ENCODE measurements at regions not wholly inside any gene's neighbourhood (a gene's known extent, or its start where the extent isn't known, plus 50 kb on each side); places are given as distances from the start of the nearest gene placed in this dataset.
"Not testable (repeated sequence)": the region's sequence is repeated elsewhere in the genome, so short reads cannot be mapped to it uniquely, and the experiment has no call there.

DNA sequence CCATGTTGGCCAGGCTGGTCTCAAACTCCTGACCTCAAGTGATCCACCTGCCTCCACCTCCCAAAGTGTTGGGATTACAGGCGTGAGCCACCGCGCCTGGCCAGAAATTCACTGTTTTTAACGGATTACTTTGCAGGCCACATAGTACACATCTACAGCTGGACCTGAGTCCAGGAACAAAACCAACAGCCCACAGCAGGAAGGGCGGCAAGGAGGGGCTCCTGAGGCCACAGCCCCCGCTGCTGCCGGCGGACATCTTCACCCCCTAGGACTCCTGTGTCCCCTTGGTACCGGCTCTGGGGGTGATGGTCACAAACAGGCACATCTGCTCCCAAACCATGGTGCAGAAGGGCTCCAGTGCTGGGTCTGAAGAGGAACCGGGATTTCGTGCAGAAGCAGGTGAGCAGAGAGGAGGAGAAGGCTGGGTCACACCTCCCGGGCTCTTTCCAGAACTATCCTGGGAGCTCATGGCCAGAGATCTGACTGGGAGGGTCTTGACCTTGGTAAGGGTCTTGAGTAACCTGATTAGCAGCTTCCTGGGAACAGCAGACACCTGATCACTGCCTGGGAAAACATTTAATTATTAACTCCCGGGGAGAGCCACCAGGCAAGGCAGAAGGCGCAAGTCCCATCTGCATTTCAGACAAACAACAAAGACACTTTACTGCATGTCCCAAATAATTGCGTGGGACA is 99.9 kb downstream of the SHANK2 start:
- TF ChIP-seq EZH2phosphoT487 (IDR thresholded peaks at IDR 0.05; ENCODE audit: low read depth): not testable (repeated sequence)
- TF ChIP-seq, protein P1, sequence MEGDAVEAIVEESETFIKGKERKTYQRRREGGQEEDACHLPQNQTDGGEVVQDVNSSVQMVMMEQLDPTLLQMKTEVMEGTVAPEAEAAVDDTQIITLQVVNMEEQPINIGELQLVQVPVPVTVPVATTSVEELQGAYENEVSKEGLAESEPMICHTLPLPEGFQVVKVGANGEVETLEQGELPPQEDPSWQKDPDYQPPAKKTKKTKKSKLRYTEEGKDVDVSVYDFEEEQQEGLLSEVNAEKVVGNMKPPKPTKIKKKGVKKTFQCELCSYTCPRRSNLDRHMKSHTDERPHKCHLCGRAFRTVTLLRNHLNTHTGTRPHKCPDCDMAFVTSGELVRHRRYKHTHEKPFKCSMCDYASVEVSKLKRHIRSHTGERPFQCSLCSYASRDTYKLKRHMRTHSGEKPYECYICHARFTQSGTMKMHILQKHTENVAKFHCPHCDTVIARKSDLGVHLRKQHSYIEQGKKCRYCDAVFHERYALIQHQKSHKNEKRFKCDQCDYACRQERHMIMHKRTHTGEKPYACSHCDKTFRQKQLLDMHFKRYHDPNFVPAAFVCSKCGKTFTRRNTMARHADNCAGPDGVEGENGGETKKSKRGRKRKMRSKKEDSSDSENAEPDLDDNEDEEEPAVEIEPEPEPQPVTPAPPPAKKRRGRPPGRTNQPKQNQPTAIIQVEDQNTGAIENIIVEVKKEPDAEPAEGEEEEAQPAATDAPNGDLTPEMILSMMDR (IDR thresholded peaks at IDR 0.05; ENCODE audit: low read depth, low read length): not testable (repeated sequence)

Measured in OCI-LY3 (cell line).